HG02763 (cell line): ENCODE measurements at regions not wholly inside any gene's neighbourhood (a gene's known extent, or its start where the extent isn't known, plus 50 kb on each side); places are given as distances from the start of the nearest gene placed in this dataset.

ENCODE experiments used
- ATAC-seq: cut with Tn5 transposase; IDR thresholded peaks from one replicate; pipeline ENCODE4 v1.9.1; 2021; ENCODE audit warnings: mild to moderate bottlenecking, moderate library complexity; ENCODE audit not compliant: unreplicated experiment

- no peak for ATAC-seq
These were observed 672.2 kb downstream of the KCTD8 start for GRCh38 chr4:43776371-43776770.

GRCh38 chr4:43778187-43778915 is 670.3 kb downstream of the KCTD8 start:
- ATAC-seq, result peak; percentile 43

GRCh38 chr4:43781125-43781524 is 667.5 kb downstream of the KCTD8 start:
- no peak for ATAC-seq

- ATAC-seq, result no peak
These were observed 666.2 kb downstream of the KCTD8 start for GRCh38 chr4:43782391-43782790.

GRCh38 chr4:43816116-43816515 is 632.5 kb downstream of the KCTD8 start:
- ATAC-seq, result no peak

GRCh38 chr4:43822621-43823020 is 626.0 kb downstream of the KCTD8 start:
- ATAC-seq, result no peak

GRCh38 chr4:43835869-43836268 is 612.7 kb downstream of the KCTD8 start:
- no peak for ATAC-seq

- no peak for ATAC-seq
These were observed 611.4 kb downstream of the KCTD8 start for GRCh38 chr4:43837171-43837570.

- ATAC-seq, result no peak
These were observed 611.0 kb downstream of the KCTD8 start for GRCh38 chr4:43837604-43838003.

GRCh38 chr4:43842594-43842993 is 606.0 kb downstream of the KCTD8 start:
- ATAC-seq, result no peak

- no peak for ATAC-seq
These were observed 605.1 kb downstream of the KCTD8 start for GRCh38 chr4:43843501-43843900.

GRCh38 chr4:43846111-43846587 is 602.5 kb downstream of the KCTD8 start:
- no peak for ATAC-seq

GRCh38 chr4:43853565-43854264 is 594.9 kb downstream of the KCTD8 start:
- no peak for ATAC-seq

GRCh38 chr4:43855283-43855682 is 593.3 kb downstream of the KCTD8 start:
- ATAC-seq, result no peak

- ATAC-seq, result no peak
These were observed 583.9 kb downstream of the KCTD8 start for GRCh38 chr4:43864616-43865146.

GRCh38 chr4:43867908-43868307 is 580.7 kb downstream of the KCTD8 start:
- ATAC-seq, result no peak

- no peak for ATAC-seq
These were observed 573.0 kb downstream of the KCTD8 start for GRCh38 chr4:43875655-43876054.

GRCh38 chr4:43882470-43882869 is 566.1 kb downstream of the KCTD8 start:
- no peak for ATAC-seq

GRCh38 chr4:43886196-43886595 is 562.4 kb downstream of the KCTD8 start:
- no peak for ATAC-seq

- ATAC-seq, result no peak
These were observed 549.8 kb downstream of the KCTD8 start for GRCh38 chr4:43898836-43899235.

- no peak for ATAC-seq
These were observed 545.2 kb downstream of the KCTD8 start for GRCh38 chr4:43903456-43903855.

GRCh38 chr4:43918377-43918776 is 530.2 kb downstream of the KCTD8 start:
- ATAC-seq, result no peak
